ENCODE measurements at regions not wholly inside any gene's neighbourhood (a gene's known extent, or its start where the extent isn't known, plus 50 kb on each side); places are given as distances from the start of the nearest gene placed in this dataset.

DNA sequence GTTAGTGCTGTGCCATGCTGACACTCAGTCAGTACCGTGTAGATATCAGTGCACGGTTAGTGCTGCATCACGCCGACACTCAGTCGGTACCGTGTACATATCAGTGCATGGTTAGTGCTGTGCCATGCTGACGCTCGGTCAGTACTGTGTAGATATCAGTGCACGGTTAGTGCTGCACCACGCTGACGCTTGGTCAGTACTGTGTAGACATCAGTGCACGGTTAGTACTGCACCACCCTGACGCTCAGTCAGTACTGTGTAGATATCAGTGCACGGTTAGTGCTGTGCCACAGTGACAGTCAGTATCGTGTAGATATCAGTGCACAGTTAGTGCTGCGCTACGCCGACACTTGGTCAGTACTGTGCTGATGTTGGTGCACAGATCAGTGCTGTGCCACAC lies 102.8 kb upstream of the ZNF469 start:
- peaks cover 2% of the 10 kb centered on the region for H3K27me3 Mint-ChIP-seq
- ATAC-seq (ENCODE audit: low read depth) = no peak
- H3K4me1 Mint-ChIP-seq = no peaks in the 10 kb centered on the region
- DNase-seq (ENCODE audit: low spot score in 2 of 2) = no peak
- no peak overlapping the region for H3K27ac Mint-ChIP-seq
- no peaks in the 10 kb centered on the region for H3K9me3 Mint-ChIP-seq
- H3K4me3 Mint-ChIP-seq = no peak overlapping the region
- H3K36me3 Mint-ChIP-seq = no peaks in the 10 kb centered on the region

DNA sequence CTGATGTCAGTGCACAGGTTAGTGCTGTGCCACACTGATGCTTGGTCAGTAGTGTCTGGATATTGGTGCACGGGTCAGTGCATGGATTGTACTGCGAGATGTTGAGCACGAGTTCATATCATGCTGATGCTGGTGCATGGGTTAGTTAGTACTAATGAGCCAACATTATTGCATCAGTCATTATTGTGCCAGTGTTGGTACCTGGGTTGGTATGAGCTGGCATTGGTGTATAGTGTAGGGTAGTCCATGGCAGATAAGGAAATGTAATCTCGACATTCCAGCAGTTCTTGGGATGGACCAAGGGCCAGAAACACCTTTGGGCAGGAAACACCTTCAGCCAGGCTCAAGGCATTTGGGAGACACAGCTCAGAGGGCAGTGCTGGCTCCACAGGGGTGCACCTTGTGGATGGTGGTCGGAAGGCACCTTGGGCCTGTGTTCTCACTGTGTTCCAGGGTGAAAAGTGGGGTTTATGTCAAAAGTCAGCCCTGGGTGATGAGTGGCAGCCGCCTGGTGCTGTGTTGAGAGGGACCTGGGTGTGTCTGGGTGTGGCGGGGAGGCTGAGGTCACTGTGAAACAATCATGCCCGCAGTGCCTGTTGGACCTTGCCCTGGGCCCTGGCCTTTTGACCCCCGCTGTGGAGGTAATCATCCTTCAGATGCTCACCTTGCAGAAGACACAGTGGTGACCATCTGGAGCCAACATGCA lies 100.7 kb upstream of the ZNF469 start:
- no peak overlapping the region for H3K4me3 Mint-ChIP-seq
- no peaks in the 10 kb centered on the region for H3K36me3 Mint-ChIP-seq
- H3K27me3 Mint-ChIP-seq = peaks cover 2% of the 10 kb centered on the region
- ATAC-seq (ENCODE audit: low read depth) = no peak
- DNase-seq (ENCODE audit: low spot score in 2 of 2) = no peak
- peaks cover 2% of the 10 kb centered on the region for H3K9me3 Mint-ChIP-seq
- no peaks in the 10 kb centered on the region for H3K4me1 Mint-ChIP-seq
- no peak overlapping the region for H3K27ac Mint-ChIP-seq

DNA sequence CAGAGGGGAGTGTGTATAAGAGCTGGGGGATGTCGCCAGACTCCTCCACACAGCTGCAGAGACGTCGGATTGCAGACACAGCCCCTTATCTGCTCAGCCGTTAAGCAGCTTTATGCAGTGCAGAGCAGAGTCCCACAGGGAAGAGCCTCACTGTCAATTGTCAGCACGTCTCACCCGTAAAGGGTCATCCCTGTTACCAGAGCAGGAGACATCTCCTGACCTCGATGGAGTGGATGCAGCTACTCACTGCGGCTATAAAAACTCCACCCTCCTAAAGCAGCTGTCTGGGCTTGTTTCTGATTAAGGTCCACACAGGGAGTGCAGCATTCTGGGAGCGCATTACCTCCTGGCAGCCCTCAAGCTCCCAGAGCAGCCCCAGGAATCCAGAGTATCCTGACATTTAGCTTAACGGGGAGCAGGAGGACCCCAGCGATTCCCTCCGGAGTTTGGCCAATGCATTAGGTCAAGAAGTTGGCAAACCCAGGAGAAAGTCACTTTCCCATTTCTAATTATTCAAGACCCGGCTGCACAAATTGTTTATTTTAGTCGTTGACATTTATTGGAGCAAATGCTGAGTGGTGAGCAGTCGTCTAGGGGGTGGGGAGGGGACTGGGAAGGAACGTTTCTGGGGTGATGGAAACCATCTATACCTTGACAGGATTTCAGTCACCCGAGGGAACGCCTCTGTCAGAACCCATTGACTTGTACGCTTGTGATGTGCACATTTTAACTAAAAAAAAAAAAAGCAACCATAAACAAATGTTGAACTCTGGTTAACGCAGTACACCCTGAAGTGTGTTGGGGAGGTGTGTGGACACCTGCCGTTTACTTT lies 100.0 kb upstream of the ZNF469 start:
- no peaks in the 10 kb centered on the region for H3K36me3 Mint-ChIP-seq
- H3K4me3 Mint-ChIP-seq = no peak overlapping the region
- no peaks in the 10 kb centered on the region for H3K4me1 Mint-ChIP-seq
- H3K27ac Mint-ChIP-seq = no peak overlapping the region
- ATAC-seq (ENCODE audit: low read depth) = no peak
- H3K9me3 Mint-ChIP-seq = peaks cover 4% of the 10 kb centered on the region
- DNase-seq (ENCODE audit: low spot score in 2 of 2) = no peak
- H3K27me3 Mint-ChIP-seq = peaks cover 2% of the 10 kb centered on the region

DNA sequence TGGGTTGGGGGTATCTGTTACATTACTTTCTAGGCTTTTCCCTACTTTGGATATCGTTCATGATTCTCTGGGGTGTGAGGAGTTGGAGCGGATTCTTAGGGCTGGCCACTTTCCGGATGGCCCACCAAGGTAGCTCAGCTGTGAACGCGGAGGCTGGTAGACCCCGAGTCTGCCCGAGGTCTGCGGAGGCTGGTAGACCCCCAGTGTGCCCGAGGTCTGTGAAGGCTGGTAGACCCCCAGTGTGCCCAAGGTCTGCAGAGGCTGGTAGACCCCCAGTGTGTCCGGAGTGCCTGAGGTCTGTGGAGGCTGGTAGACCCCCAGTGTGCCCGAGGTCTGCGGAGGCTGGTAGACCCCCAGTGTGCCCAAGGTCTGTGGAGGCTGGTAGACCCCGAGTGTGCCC lies 99.2 kb upstream of the ZNF469 start:
- Mint-ChIP-seq H3K27me3 (peaks cover 2% of the 10 kb centered on the region), H3K9me3 (peaks cover 4% of the 10 kb centered on the region), H3K4me1 (no peaks in the 10 kb centered on the region), H3K27ac (no peak overlapping the region), H3K36me3 (no peaks in the 10 kb centered on the region), H3K4me3 (no peak overlapping the region)
- no peak for ATAC-seq (ENCODE audit: low read depth)
- no peak for DNase-seq (ENCODE audit: low spot score in 2 of 2)

DNA sequence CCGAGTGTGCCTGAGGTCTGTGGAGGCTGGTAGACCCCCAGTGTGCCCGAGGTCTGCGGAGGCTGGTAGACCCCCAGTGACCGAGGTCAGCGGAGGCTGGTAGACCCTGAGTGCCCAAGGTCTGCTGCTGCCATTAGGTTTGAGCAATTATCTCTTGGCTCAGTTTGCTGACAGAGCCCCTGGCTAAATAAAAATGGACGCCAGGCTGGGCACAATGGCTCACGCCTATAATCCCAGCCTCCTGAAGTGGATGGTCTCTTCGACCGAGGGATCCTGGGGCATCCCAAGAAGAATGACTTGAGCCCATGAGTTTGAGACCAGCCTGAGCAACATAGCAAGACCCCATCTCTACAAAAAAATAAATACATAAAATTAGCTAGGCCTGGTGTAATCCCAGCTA lies 98.7 kb upstream of the ZNF469 start:
- peaks cover 4% of the 10 kb centered on the region for H3K9me3 Mint-ChIP-seq
- no peak overlapping the region for H3K27ac Mint-ChIP-seq
- no peaks in the 10 kb centered on the region for H3K36me3 Mint-ChIP-seq
- no peak for ATAC-seq (ENCODE audit: low read depth)
- DNase-seq (ENCODE audit: low spot score in 2 of 2) = no peak
- peaks cover 2% of the 10 kb centered on the region for H3K27me3 Mint-ChIP-seq
- H3K4me3 Mint-ChIP-seq = no peak overlapping the region
- H3K4me1 Mint-ChIP-seq = no peaks in the 10 kb centered on the region

DNA sequence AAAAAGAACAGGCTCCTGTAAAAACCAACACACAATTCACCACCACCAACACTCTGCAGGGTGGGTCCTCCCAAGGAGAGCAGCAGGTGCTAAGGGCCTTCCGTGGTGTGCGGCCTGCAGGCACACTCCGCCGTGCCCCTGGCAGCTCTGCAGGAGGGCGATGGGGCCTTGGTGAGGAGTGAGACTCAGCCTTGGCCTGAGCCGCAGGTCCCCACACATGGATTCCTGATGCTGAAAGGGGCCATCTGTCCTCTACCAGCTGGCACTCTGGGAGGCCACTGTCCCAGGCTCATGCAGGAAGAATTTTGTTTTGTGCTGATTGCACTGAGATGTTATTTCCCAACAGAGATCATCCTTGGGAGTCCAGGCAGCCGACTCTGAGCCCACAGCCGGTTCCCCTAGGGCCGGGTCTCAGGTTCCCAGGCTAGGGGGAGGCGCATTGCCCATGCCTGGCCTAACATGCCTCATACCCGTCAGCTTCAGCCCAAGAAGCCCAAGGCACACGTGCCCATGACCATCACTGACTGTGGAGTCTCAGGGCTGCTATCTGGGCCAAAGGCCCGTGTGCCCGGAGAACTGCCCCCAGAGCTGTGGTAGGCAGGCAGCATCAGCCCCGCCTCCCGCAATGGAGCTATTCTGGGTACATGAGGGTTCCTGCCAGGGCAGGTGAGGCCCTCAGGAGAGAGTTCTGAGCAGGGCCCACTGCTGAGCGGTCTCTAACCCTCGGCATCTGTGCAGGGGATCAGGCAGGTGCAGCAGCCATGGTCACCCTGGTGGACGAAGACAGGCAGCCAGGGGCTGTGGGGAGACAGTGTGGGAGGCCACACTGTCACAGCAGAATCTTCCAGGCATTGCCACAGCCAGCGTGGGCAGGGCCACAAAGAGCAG lies 97.9 kb upstream of the ZNF469 start:
- H3K27ac Mint-ChIP-seq = no peak overlapping the region
- DNase-seq (ENCODE audit: low spot score in 2 of 2) (no peak), ATAC-seq (ENCODE audit: low read depth) (no peak)
- H3K9me3 Mint-ChIP-seq = peaks cover 4% of the 10 kb centered on the region
- H3K4me3 Mint-ChIP-seq = no peak overlapping the region
- H3K27me3 Mint-ChIP-seq = peaks cover 2% of the 10 kb centered on the region
- H3K4me1 Mint-ChIP-seq = no peaks in the 10 kb centered on the region
- no peaks in the 10 kb centered on the region for H3K36me3 Mint-ChIP-seq

DNA sequence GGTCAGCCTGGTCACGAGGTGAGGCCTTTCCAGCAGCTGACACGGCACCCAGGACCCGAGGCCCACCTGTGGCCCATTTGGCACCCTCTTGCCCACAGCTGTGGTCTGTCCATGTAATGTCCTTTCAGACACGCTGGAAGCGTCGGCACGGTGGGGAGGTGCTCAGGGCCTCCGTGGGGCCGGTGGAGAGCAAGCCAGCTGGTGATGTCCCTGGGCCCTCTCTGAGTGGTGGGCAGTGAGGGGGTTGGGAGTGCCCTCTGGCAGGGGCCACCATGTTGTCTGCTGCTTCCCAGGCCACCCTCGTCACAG lies 97.3 kb upstream of the ZNF469 start:
- no peaks in the 10 kb centered on the region for H3K36me3 Mint-ChIP-seq
- H3K9me3 Mint-ChIP-seq = peaks cover 4% of the 10 kb centered on the region
- H3K27ac Mint-ChIP-seq = no peak overlapping the region
- H3K4me1 Mint-ChIP-seq = no peaks in the 10 kb centered on the region
- H3K4me3 Mint-ChIP-seq = no peak overlapping the region
- ATAC-seq (ENCODE audit: low read depth) = no peak
- no peak for DNase-seq (ENCODE audit: low spot score in 2 of 2)
- peaks cover 2% of the 10 kb centered on the region for H3K27me3 Mint-ChIP-seq

DNA sequence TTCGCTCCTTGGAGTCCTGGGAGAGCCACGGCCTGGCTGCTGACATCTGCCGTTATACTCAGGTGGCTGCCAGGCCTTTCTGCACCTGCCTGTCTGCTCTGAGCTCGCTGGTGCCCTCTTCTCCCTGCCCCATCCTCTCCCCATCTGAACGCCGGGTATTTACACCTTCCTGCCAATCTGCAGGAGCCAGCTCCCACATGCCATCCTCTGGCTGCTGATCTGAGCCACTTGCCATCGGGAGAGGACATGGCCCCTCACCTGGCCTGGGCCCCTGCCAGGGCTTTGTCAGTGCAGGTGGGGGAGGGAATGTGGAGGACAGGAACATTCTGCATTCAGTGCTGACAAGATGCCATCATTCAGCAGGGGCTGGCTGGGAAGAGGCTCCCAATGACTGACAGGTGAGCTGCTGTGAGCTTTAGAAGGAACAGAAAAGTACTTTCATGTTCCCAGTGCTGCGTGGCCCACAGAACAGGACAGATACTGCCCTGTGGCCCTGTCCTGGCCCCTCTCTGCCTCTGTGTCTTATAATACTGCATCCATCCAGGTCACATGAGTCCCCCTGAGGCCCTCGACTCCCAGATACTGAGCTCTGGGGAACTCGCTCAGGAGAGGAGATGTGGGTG lies 96.3 kb upstream of the ZNF469 start:
- ATAC-seq (ENCODE audit: low read depth) = no peak

DNA sequence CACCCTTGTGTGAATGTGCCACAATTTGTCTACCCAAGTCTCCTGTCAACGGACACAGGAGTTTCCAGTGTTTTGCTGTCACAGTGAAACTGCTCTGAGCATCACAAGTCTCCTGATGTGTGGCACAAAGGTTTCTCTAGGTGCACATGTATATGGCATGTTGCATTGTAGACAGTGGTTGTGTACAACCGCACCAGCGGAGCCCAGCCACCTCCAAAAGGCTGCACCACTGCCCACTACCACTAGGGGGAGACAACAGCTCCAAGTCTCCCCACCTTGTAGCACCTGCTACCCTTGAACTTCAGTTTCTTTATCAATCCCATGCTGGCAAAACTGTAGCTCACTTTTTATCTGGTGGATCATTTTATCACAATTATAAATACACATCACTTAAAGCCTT lies 95.5 kb upstream of the ZNF469 start:
- ATAC-seq (ENCODE audit: low read depth) (no peak), DNase-seq (ENCODE audit: low spot score in 2 of 2) (no peak)
- Mint-ChIP-seq H3K36me3 (no peaks in the 10 kb centered on the region), H3K27ac (no peak overlapping the region), H3K27me3 (peaks cover 4% of the 10 kb centered on the region), H3K9me3 (peaks cover 4% of the 10 kb centered on the region), H3K4me3 (no peak overlapping the region), H3K4me1 (no peaks in the 10 kb centered on the region)

More for the DNA sequence above, 96.3 kb upstream of the ZNF469 start:
- Mint-ChIP-seq H3K36me3 (no peaks in the 10 kb centered on the region), H3K4me3 (no peak overlapping the region), H3K27ac (no peak overlapping the region), H3K27me3 (peaks cover 2% of the 10 kb centered on the region), H3K9me3 (peaks cover 4% of the 10 kb centered on the region), H3K4me1 (no peaks in the 10 kb centered on the region)
- no peak for DNase-seq (ENCODE audit: low spot score in 2 of 2)

DNA sequence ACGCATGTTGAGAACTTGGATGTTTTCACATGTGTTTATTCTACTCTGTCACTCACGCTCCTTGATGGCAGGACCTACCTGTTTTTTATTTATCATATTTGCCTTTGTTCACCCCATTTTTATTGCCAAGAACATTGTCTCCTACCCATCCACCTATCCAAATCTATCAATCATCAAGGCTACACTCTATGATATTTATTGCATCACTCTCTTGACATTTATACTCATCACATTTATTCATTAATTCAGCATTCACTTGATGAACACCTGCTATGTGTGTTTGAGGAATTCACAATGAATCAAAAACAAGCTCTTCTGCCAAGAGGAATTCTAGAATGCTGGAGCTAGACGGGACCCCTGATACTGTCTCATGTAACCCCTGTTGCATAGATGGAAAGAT lies 94.5 kb upstream of the ZNF469 start:
- Mint-ChIP-seq H3K27ac (no peak overlapping the region), H3K9me3 (peaks cover 8% of the 10 kb centered on the region), H3K4me1 (peaks cover 2% of the 10 kb centered on the region), H3K4me3 (no peak overlapping the region), H3K27me3 (peaks cover 7% of the 10 kb centered on the region), H3K36me3 (peaks cover 2% of the 10 kb centered on the region)
- DNase-seq (ENCODE audit: low spot score in 2 of 2) (no peak), ATAC-seq (ENCODE audit: low read depth) (no peak)

DNA sequence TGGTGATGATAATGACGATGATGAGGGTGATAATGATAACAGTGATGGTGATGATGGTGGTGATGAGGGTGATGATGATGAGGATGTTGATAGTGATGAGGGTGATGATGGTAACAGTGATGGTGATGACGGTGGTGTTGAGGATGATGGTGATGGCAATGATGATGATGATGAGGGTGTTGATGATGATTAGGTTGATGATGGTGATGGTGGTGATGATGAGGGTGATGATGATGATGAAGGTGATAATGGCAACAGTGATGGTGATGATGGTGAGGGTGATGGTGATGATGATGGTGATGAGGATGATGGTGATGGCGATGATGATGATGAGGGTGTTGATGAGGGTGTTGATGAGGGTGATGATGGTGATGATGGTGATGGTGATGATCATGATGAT lies 93.8 kb upstream of the ZNF469 start:
- Mint-ChIP-seq H3K27me3 (peaks cover 9% of the 10 kb centered on the region), H3K4me3 (no peak overlapping the region), H3K36me3 (peaks cover 2% of the 10 kb centered on the region), H3K4me1 (peaks cover 2% of the 10 kb centered on the region), H3K27ac (no peak overlapping the region), H3K9me3 (peaks cover 8% of the 10 kb centered on the region)
- no peak for ATAC-seq (ENCODE audit: low read depth)
- no peak for DNase-seq (ENCODE audit: low spot score in 2 of 2)

DNA sequence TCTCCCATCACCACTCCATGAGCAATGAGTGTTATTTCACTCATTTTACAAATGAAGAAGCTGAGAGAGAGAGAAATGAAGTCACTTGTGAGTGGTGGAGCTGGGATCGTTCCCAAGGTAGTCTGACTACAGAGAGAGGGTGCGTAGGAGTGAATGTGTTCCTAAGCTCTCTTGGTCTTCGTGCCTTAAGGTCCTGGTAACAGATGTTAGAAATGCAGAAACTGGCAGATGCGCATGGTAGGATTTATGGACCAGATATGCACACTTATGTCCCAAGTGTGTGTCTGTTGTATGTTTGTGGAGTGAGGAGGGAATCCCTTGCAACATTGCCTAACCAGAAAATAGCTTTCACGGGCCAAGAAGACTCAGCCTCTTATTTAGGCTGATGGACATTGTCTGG lies 93.2 kb upstream of the ZNF469 start:
- Mint-ChIP-seq H3K27me3 (peaks cover 14% of the 10 kb centered on the region), H3K4me3 (no peak overlapping the region), H3K36me3 (peaks cover 2% of the 10 kb centered on the region), H3K9me3 (peaks cover 8% of the 10 kb centered on the region), H3K4me1 (peaks cover 2% of the 10 kb centered on the region), H3K27ac (no peak overlapping the region)
- DNase-seq (ENCODE audit: low spot score in 2 of 2) = no peak
- ATAC-seq (ENCODE audit: low read depth) = no peak

DNA sequence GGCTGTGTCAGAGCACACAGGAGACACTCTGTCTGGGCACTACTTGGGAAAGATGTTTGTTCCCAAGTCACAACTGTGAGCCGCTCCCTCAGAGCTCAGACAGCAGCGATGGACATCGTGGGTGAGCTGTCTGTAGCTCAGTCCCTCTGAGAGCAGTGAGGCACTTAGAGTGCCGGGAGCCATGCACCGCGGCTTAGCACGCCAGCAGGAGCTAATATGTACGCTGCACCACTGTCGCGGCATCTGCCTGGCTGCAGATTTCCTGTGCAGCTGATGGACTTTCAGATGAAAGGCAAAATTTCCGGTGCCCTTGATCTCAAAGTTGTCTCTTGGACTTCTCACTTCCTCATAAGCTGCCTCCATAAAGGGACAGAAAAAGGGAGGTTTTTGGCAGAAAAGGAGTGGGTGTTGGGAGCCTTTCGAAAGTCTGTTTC lies 92.8 kb upstream of the ZNF469 start:
- ATAC-seq (ENCODE audit: low read depth) (no peak), DNase-seq (ENCODE audit: low spot score in 2 of 2) (no peak)
- H3K9me3 Mint-ChIP-seq = peaks cover 8% of the 10 kb centered on the region
- H3K4me1 Mint-ChIP-seq = peaks cover 2% of the 10 kb centered on the region
- H3K27me3 Mint-ChIP-seq = peaks cover 15% of the 10 kb centered on the region
- no peak overlapping the region for H3K27ac Mint-ChIP-seq
- H3K36me3 Mint-ChIP-seq = peaks cover 2% of the 10 kb centered on the region
- H3K4me3 Mint-ChIP-seq = no peak overlapping the region

Data from memory B cell (primary cell).